ENCODE measurements at regions not wholly inside any gene's neighbourhood (a gene's known extent, or its start where the extent isn't known, plus 50 kb on each side); places are given as distances from the start of the nearest gene placed in this dataset.

DNA sequence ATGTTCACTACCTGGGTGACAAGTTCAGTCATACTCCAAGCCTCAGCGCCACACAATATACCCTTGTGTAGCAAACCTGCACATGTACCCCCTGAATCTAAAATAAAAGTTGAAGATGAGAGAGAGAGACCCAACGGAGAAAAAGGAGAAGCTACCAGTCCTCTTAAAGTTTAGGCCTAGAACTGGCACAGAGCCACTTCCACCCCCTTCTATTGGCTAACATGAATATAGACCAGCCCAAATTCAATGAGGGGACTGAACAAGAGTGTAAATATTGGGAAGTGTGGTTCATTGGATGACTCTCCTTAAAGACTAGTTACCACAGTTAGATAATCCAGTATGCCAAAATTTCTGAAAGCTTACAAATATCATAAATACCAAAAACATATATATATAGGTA is 139.9 kb upstream of the ATP1B1 start:
- H2AFZ ChIP-seq (ENCODE audit: low read length) = no peak overlapping the region
- no peak overlapping the region for H3K4me2 ChIP-seq (ENCODE audit: low read depth, low read length)
- H3K9ac ChIP-seq (ENCODE audit: insufficient read depth, low read depth, low read length) = no peak overlapping the region
- no peaks in the 10 kb centered on the region for H4K20me1 ChIP-seq (ENCODE audit: insufficient read depth, low read length)
- CTCF ChIA-PET (ENCODE audit: low intra/inter-chr PET ratio, low total read pairs) = no interaction called here
- POLR2A ChIA-PET = no interaction called here
- BruUV-seq (replicated peaks) = no TSS peak
- no peaks in the 10 kb centered on the region for H3K79me2 ChIP-seq (ENCODE audit: insufficient read depth, low read length)
- no peak for FAIRE-seq
- no peaks in the 10 kb centered on the region for H3K36me3 ChIP-seq (replicated peaks in 1 of 2; ENCODE audit: control insufficient read depth in 1 of 2, insufficient read depth in 2 of 2, low read length in 2 of 2)
- no peaks in the 10 kb centered on the region for H3K4me1 ChIP-seq (ENCODE audit: insufficient read depth, low read length)
- 52% methylated on average over 2 of the region's 2 CpGs for WGBS (ENCODE audit: low lambda C conversion rate)
- in situ Hi-C loops (cut with HindIII; ENCODE audit: extremely low pct_ligation_motif_present, low pct_unique_long_range_greater_than_20kb) = no loop called here
- no peaks in the 10 kb centered on the region for H3K9me3 ChIP-seq (ENCODE audit: low read length)
- DNase-seq (ENCODE audit: low spot score) = no peak
- H3K4me3 ChIP-seq (replicated peaks in 1 of 3; ENCODE audit: insufficient read depth in 1 of 3, low read depth in 2 of 3, low read length in 3 of 3) = no peak overlapping the region
- intact Hi-C loops (cut with micrococcal nuclease; ENCODE audit: unreplicated experiment) = no loop called here
- H3K27me3 ChIP-seq (ENCODE audit: control insufficient read depth in 1 of 2, insufficient read depth in 2 of 2, low read length in 2 of 2) = no peaks in the 10 kb centered on the region; a peak in 1 of 5 replicates
- TF ChIP-seq ZNF782 (CRISPR knock-in tag; IDR thresholded peaks at IDR 0.05; ENCODE audit: borderline replicate concordance) (no peak), ZNF510 (CRISPR knock-in tag; IDR thresholded peaks at IDR 0.05; ENCODE audit: low read depth) (no peak), HMGA1 (CRISPR knock-in tag; conservative IDR thresholded peaks at IDR 0.05) (no peak), ERF (CRISPR knock-in tag; IDR thresholded peaks at IDR 0.05) (no peak), ARNT (IDR thresholded peaks at IDR 0.05) (no peak), NR3C1 (CRISPR knock-in tag; IDR thresholded peaks at IDR 0.05) (no peak)
- TF ChIP-seq, protein P1, sequence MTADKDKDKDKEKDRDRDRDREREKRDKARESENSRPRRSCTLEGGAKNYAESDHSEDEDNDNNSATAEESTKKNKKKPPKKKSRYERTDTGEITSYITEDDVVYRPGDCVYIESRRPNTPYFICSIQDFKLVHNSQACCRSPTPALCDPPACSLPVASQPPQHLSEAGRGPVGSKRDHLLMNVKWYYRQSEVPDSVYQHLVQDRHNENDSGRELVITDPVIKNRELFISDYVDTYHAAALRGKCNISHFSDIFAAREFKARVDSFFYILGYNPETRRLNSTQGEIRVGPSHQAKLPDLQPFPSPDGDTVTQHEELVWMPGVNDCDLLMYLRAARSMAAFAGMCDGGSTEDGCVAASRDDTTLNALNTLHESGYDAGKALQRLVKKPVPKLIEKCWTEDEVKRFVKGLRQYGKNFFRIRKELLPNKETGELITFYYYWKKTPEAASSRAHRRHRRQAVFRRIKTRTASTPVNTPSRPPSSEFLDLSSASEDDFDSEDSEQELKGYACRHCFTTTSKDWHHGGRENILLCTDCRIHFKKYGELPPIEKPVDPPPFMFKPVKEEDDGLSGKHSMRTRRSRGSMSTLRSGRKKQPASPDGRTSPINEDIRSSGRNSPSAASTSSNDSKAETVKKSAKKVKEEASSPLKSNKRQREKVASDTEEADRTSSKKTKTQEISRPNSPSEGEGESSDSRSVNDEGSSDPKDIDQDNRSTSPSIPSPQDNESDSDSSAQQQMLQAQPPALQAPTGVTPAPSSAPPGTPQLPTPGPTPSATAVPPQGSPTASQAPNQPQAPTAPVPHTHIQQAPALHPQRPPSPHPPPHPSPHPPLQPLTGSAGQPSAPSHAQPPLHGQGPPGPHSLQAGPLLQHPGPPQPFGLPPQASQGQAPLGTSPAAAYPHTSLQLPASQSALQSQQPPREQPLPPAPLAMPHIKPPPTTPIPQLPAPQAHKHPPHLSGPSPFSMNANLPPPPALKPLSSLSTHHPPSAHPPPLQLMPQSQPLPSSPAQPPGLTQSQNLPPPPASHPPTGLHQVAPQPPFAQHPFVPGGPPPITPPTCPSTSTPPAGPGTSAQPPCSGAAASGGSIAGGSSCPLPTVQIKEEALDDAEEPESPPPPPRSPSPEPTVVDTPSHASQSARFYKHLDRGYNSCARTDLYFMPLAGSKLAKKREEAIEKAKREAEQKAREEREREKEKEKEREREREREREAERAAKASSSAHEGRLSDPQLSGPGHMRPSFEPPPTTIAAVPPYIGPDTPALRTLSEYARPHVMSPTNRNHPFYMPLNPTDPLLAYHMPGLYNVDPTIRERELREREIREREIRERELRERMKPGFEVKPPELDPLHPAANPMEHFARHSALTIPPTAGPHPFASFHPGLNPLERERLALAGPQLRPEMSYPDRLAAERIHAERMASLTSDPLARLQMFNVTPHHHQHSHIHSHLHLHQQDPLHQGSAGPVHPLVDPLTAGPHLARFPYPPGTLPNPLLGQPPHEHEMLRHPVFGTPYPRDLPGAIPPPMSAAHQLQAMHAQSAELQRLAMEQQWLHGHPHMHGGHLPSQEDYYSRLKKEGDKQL (CRISPR knock-in tag; IDR thresholded peaks at IDR 0.05; ENCODE audit: low read depth) = no peak
- ATAC-seq = no peak
- no peak overlapping the region for H3K27ac ChIP-seq (ENCODE audit: extremely low read length, insufficient read depth, low read length)
